ENCODE measurements at regions not wholly inside any gene's neighbourhood (a gene's known extent, or its start where the extent isn't known, plus 50 kb on each side); places are given as distances from the start of the nearest gene placed in this dataset.

- H3K27me3 ChIP-seq, result no peaks in the 10 kb centered on the region
- H3K4me3 ChIP-seq, result no peak overlapping the region
- H3K36me3 ChIP-seq, result no peaks in the 10 kb centered on the region
- TF ChIP-seq POLR2AphosphoS5 (IDR thresholded peaks at IDR 0.05) (no peak), CTCF (IDR thresholded peaks at IDR 0.05) (no peak), EP300 (IDR thresholded peaks at IDR 0.05) (no peak), POLR2A (IDR thresholded peaks at IDR 0.05) (no peak)
- intact Hi-C loops (cut with DNase I), result no loop called here
- peak; percentile 25 for DNase-seq
- H3K4me1 ChIP-seq, result no peaks in the 10 kb centered on the region
- H3K27ac ChIP-seq, result no peak overlapping the region
- no peaks in the 10 kb centered on the region for H3K9me3 ChIP-seq
- 88 to 89% methylated on average over 9 of the region's 9 CpGs for WGBS, 2 donors
Observed at GRCh38 chr2:155431004-155431507, 732.6 kb downstream of the KCNJ3 start.

- DNase-seq, result no peak
- Histone ChIP-seq H3K4me1 (no peaks in the 10 kb centered on the region), H3K9me3 (no peaks in the 10 kb centered on the region), H3K27me3 (no peaks in the 10 kb centered on the region), H3K36me3 (no peaks in the 10 kb centered on the region), H3K4me3 (no peak overlapping the region), H3K27ac (no peak overlapping the region)
- no peak for TF ChIP-seq CTCF (IDR thresholded peaks at IDR 0.05)
- 36 to 65% methylated on average over 1 of the region's 1 CpG for WGBS, 2 donors
- intact Hi-C loops (cut with DNase I), result no loop called here
Observed at GRCh38 chr2:155427470-155427869, 729.0 kb downstream of the KCNJ3 start.

- no peak for DNase-seq
- TF ChIP-seq POLR2A (IDR thresholded peaks at IDR 0.05) (no peak), CTCF (IDR thresholded peaks at IDR 0.05) (no peak), EP300 (IDR thresholded peaks at IDR 0.05) (no peak), POLR2AphosphoS5 (IDR thresholded peaks at IDR 0.05) (no peak)
- H3K27ac ChIP-seq, result no peak overlapping the region
- H3K9me3 ChIP-seq, result no peaks in the 10 kb centered on the region
- WGBS, 2 donors, result 74 to 79% methylated on average over 2 of the region's 2 CpGs
- intact Hi-C loops (cut with DNase I), result no loop called here
- H3K4me1 ChIP-seq, result no peaks in the 10 kb centered on the region
- no peaks in the 10 kb centered on the region for H3K27me3 ChIP-seq
- H3K36me3 ChIP-seq, result no peaks in the 10 kb centered on the region
- no peak overlapping the region for H3K4me3 ChIP-seq
Observed at GRCh38 chr2:155424518-155424917, 726.0 kb downstream of the KCNJ3 start.

- H3K36me3 ChIP-seq, result no peaks in the 10 kb centered on the region
- no peak for TF ChIP-seq CTCF (IDR thresholded peaks at IDR 0.05)
- no peak for TF ChIP-seq EP300 (IDR thresholded peaks at IDR 0.05)
- no peak for TF ChIP-seq POLR2AphosphoS5 (IDR thresholded peaks at IDR 0.05)
- no peak for TF ChIP-seq POLR2A (IDR thresholded peaks at IDR 0.05)
- no peaks in the 10 kb centered on the region for H3K9me3 ChIP-seq
- H3K4me1 ChIP-seq, result no peaks in the 10 kb centered on the region
- no peak overlapping the region for H3K4me3 ChIP-seq
- no peak for DNase-seq
- intact Hi-C loops (cut with DNase I), result no loop called here
- WGBS, 2 donors, result 81 to 82% methylated on average over 1 of the region's 1 CpG
- H3K27ac ChIP-seq, result no peak overlapping the region
- no peaks in the 10 kb centered on the region for H3K27me3 ChIP-seq
Observed at GRCh38 chr2:155418753-155419152, 720.3 kb downstream of the KCNJ3 start.

GRCh38 chr2:155412598-155412997 is 714.1 kb downstream of the KCNJ3 start:
- Histone ChIP-seq H3K4me1 (no peaks in the 10 kb centered on the region), H3K27me3 (no peaks in the 10 kb centered on the region), H3K27ac (no peak overlapping the region), H3K36me3 (no peaks in the 10 kb centered on the region), H3K4me3 (no peak overlapping the region), H3K9me3 (no peaks in the 10 kb centered on the region)
- TF ChIP-seq POLR2A (IDR thresholded peaks at IDR 0.05) (no peak), CTCF (IDR thresholded peaks at IDR 0.05) (no peak), POLR2AphosphoS5 (IDR thresholded peaks at IDR 0.05) (no peak), EP300 (IDR thresholded peaks at IDR 0.05) (no peak)
- no peak for DNase-seq
- intact Hi-C loops (cut with DNase I), result no loop called here
- WGBS, 2 donors, result 76 to 90% methylated on average over 1 of the region's 1 CpG

All from sigmoid colon (tissue), 6 donors.